ENCODE measurements at regions not wholly inside any gene's neighbourhood (a gene's known extent, or its start where the extent isn't known, plus 50 kb on each side); places are given as distances from the start of the nearest gene placed in this dataset.

- TF ChIP-seq EGR1 (IDR thresholded peaks at IDR 0.05; ENCODE audit: borderline replicate concordance in 1 of 2, low read depth in 2 of 2, low read length in 2 of 2) (no peak), BACH1 (IDR thresholded peaks at IDR 0.05; ENCODE audit: borderline replicate concordance) (no peak)
These were observed 301.8 kb upstream of the SEMA6D start (continued) for GRCh38 chr15:47415539-47415971.

GRCh38 chr15:47422881-47423665, 294.2 kb upstream of the SEMA6D start:
- ChIA-PET RAD21 (ENCODE audit: unreplicated experiment) (no interaction called here), CTCF (no interaction called here), POLR2A (no interaction called here), SMC1A (ENCODE audit: uncharacterized antibody, unreplicated experiment) (no interaction called here)
- BruUV-seq (replicated peaks) = no TSS peak
- Histone ChIP-seq H3K4me3 (no peak overlapping the region), H2AFZ (ENCODE audit: control insufficient read depth, low read depth, low read length) (no peak overlapping the region), H3K9ac (ENCODE audit: control insufficient read depth, insufficient read depth, low read length) (no peak overlapping the region), H3K4me1 (ENCODE audit: control insufficient read depth, insufficient read depth, low read length) (no peaks in the 10 kb centered on the region), H3K79me2 (ENCODE audit: control insufficient read depth, insufficient read depth, low read length) (no peaks in the 10 kb centered on the region), H3K4me2 (ENCODE audit: control insufficient read depth, insufficient read depth) (no peak overlapping the region), H3K36me3 (ENCODE audit: control insufficient read depth in 2 of 2, insufficient read depth in 2 of 2, low read length in 1 of 2) (no peaks in the 10 kb centered on the region), H3K9me3 (replicated peaks; ENCODE audit: control insufficient read depth, insufficient read depth, low read length) (no peaks in the 10 kb centered on the region), H3K27me3 (replicated peaks in 1 of 2; ENCODE audit: control insufficient read depth in 2 of 2, insufficient read depth in 2 of 2, low read length in 1 of 2) (no peaks in the 10 kb centered on the region), H3K27ac (ENCODE audit: control insufficient read depth, insufficient read depth) (no peak overlapping the region), H4K20me1 (ENCODE audit: control insufficient read depth, insufficient read depth) (no peaks in the 10 kb centered on the region)
- DNase-seq (ENCODE audit: low read depth, low spot score) (no peak), ATAC-seq (no peak), FAIRE-seq (no peak)
- WGBS (ENCODE audit: insufficient coverage, insufficient replicate concordance, low lambda C conversion rate, missing lambda C conversion rate) = 5% methylated on average over 1 of the region's 1 CpG
- intact Hi-C loops (cut with micrococcal nuclease; ENCODE audit: unreplicated experiment) = no loop called here
- in situ Hi-C loops (cut with MboI) = no loop called here
- TF ChIP-seq FOXK2 (IDR thresholded peaks at IDR 0.05) (no peak), KDM1A (IDR thresholded peaks at IDR 0.05; ENCODE audit: borderline replicate concordance) (no peak), ZNF24 (IDR thresholded peaks at IDR 0.05) (no peak), NFYB (IDR thresholded peaks at IDR 0.05; ENCODE audit: insufficient read depth, low read depth, low read length) (no peak), BCL11A (IDR thresholded peaks at IDR 0.05; ENCODE audit: low read depth, low read length) (no peak), SKIL (IDR thresholded peaks at IDR 0.05; ENCODE audit: low read depth, poor library complexity, severe bottlenecking) (no peak), REST (IDR thresholded peaks at IDR 0.05; ENCODE audit: low read depth, low read length) (no peak), CHD1 (IDR thresholded peaks at IDR 0.05; ENCODE audit: low read depth, low read length) (no peak), ZNF687 (IDR thresholded peaks at IDR 0.05) (no peak), SMARCA5 (IDR thresholded peaks at IDR 0.05) (no peak)

Data from GM12878 (cell line).